Activated B cell treated with CpG ODN at 0.5 μM for 24 hours (primary cell): ENCODE measurements at regions not wholly inside any gene's neighbourhood (a gene's known extent, or its start where the extent isn't known, plus 50 kb on each side); places are given as distances from the start of the nearest gene placed in this dataset.

ENCODE experiments used
- ATAC-seq: fragments of 200-7000 bp; cut with Tn5 transposase; one replicate; pipeline ENCODE4 v1.10.0; 2021; ENCODE audit warnings: low read depth, mild to moderate bottlenecking, moderate library complexity
- CTCF ChIA-PET: fragments of 350-600 bp; sonication (Branson Sonifier 250); formaldehyde crosslinking; loops from one replicate; lab custom pipeline; 2021; ENCODE audit warnings: antibody characterized with exemption; lab: Charles Lee
- POLR2A ChIA-PET: fragments of 350-600 bp; sonication (Branson Sonifier 250); formaldehyde crosslinking; loops from one replicate; lab custom pipeline; 2021; ENCODE audit warnings: antibody characterized with exemption; lab: Charles Lee
- DNase-seq: peaks from one replicate; pipeline ENCODE4 v3.0.0; 2022
- H3K27ac Mint-ChIP-seq: one replicate; pipeline ENCODE4 v1.8.0; 2020; ENCODE audit warnings: mixed read lengths
- H3K27me3 Mint-ChIP-seq: one replicate; pipeline ENCODE4 v1.8.0; 2021; ENCODE audit warnings: mixed read lengths
- H3K36me3 Mint-ChIP-seq: one replicate; pipeline ENCODE4 v1.8.0; 2021; ENCODE audit warnings: low read depth, mixed read lengths
- H3K4me1 Mint-ChIP-seq: one replicate; pipeline ENCODE4 v1.8.0; 2021; ENCODE audit warnings: mixed read lengths
- H3K4me3 Mint-ChIP-seq: one replicate; pipeline ENCODE4 v1.8.0; 2020; ENCODE audit warnings: mild to moderate bottlenecking, mixed read lengths
- H3K9me3 Mint-ChIP-seq: one replicate; pipeline ENCODE4 v1.8.0; 2020; ENCODE audit warnings: mixed read lengths
- intact Hi-C: fragments of 100-400 bp; cut with micrococcal nuclease; formaldehyde crosslinking; loops from one replicate; pipeline ENCODE4 v1.15.1; 2024
- TF ChIP-seq, protein P1 (sequence below): fragments of 200-600 bp; IDR thresholded peaks from one replicate; pipeline ENCODE4 v1.8.0; 2022; ENCODE audit warnings: antibody characterized with exemption, mild to moderate bottlenecking

DNA sequence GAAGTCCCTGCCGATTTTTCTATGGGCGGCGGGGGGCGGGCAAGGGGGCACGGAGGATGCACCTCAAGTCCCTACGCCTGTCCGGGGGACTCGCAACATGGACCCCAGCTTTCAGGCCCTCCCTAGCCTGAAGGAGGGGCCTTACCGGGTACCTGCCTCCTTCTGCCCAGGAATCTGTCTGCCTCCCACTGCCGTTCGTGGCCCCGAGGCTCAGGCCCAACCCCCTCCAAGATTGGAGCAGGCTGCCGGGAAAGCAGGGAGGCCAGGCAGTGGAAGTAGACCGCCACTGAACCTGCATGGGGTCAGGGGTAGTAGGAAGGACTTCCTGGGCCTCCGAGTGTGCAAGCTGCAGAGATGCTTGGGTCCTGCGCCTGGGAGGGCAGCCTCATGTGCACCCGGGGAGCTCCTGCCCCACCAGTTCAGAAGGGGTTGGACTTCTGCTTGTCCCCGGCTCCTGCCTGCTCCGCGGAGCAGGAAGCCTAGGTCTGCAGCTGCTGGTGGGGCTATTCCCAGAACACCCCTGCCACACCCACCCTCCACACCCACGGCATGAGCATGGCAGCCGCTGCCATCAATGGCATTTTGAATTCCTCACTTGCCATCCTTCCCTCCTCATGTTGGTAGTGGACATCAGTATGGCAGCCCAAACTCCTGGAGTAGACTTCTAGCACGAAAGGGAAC, 1312.7 kb upstream of the ACO1 start:
- no peak overlapping the region for H3K4me3 Mint-ChIP-seq
- H3K4me1 Mint-ChIP-seq = no peaks in the 10 kb centered on the region
- TF ChIP-seq, protein P1, sequence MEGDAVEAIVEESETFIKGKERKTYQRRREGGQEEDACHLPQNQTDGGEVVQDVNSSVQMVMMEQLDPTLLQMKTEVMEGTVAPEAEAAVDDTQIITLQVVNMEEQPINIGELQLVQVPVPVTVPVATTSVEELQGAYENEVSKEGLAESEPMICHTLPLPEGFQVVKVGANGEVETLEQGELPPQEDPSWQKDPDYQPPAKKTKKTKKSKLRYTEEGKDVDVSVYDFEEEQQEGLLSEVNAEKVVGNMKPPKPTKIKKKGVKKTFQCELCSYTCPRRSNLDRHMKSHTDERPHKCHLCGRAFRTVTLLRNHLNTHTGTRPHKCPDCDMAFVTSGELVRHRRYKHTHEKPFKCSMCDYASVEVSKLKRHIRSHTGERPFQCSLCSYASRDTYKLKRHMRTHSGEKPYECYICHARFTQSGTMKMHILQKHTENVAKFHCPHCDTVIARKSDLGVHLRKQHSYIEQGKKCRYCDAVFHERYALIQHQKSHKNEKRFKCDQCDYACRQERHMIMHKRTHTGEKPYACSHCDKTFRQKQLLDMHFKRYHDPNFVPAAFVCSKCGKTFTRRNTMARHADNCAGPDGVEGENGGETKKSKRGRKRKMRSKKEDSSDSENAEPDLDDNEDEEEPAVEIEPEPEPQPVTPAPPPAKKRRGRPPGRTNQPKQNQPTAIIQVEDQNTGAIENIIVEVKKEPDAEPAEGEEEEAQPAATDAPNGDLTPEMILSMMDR = no peak
- no peaks in the 10 kb centered on the region for H3K36me3 Mint-ChIP-seq
- no peaks in the 10 kb centered on the region for H3K27me3 Mint-ChIP-seq
- ChIA-PET POLR2A (no interaction called here), CTCF (no interaction called here)
- ATAC-seq (no peak), DNase-seq (no peak)
- H3K9me3 Mint-ChIP-seq = peaks cover 2% of the 10 kb centered on the region
- intact Hi-C loops = no loop called here
- no peak overlapping the region for H3K27ac Mint-ChIP-seq

DNA sequence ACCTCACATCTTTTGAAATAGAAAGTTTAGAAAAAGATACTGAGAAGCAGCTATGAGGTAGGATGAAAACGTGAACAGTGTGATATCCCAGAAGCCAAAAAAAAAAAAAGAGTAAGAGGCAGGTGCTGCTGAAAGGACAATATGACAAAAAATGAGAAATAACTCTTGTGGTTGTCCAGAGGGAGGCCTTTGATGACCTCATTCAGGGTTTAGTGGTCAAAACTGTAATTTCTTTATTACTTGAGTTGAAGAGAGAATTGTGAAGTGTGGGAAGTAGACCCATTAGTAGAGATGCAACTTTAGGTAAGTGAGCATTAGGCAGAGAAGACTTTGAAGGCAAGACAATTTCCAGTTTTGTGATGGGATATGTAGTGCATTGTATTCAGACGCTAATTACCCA, 1306.3 kb upstream of the ACO1 start:
- POLR2A ChIA-PET = no interaction called here
- Mint-ChIP-seq H3K27me3 (no peaks in the 10 kb centered on the region), H3K27ac (no peak overlapping the region), H3K9me3 (no peaks in the 10 kb centered on the region), H3K36me3 (no peaks in the 10 kb centered on the region), H3K4me1 (no peaks in the 10 kb centered on the region), H3K4me3 (no peak overlapping the region)
- ATAC-seq (no peak), DNase-seq (no peak)
- CTCF ChIA-PET = no interaction called here
- intact Hi-C loops = no loop called here
- TF ChIP-seq, protein P1 = no peak

DNA sequence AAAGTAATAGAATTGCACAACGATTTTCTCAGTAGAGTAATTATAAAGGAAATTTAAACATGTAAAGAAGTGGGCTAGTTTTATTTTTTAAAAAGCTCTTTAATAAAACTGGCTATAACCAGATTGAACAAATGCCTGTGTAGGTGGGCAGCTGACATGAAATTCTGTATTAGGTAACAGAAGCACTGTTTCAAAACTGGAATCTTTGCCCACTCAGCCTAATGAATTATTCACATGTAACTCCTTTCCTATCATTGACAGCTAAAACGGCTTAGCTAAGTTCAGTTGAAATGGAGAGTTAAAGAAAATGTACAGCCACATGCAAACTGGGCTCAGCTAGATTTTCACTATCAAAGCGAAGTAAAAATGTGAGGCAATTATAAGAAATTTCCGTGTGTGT, 1300.1 kb upstream of the ACO1 start:
- no peak for ATAC-seq
- Mint-ChIP-seq H3K27me3 (no peaks in the 10 kb centered on the region), H3K4me1 (no peaks in the 10 kb centered on the region), H3K27ac (no peak overlapping the region), H3K36me3 (no peaks in the 10 kb centered on the region), H3K9me3 (no peaks in the 10 kb centered on the region), H3K4me3 (no peak overlapping the region)
- TF ChIP-seq, protein P1 = no peak
- no peak for DNase-seq
- ChIA-PET POLR2A (no interaction called here), CTCF (no interaction called here)
- intact Hi-C loops = no loop called here

DNA sequence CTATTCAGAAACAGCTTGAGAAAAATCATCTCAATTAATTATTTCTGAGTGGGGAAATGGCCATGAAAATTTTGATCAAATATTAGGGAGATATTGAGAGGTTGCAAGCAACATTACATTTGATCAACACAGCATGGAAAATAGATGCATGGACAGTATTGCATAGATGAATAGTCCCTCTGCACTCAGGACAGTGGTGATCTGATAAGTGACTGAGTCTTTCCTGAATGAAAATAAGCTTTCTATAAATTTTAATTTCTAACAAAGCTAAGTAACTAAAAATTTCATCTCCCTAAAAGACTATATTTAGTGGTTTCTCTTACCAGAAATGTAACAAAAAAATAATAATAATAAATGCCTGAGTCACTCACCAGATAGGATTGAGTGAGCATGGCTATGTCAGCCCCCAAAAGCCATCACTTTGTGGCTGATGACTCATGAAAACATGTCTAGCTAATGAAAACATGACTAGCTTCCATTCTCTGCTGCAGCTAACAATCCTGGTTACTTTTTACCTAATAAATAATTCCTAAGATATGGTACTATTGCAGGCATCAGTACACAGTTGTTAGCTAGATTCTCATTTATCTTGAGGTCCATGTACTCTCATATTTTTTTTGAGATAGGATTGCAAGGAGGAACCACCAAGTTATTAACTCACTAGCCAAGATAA, 1294.8 kb upstream of the ACO1 start:
- CTCF ChIA-PET = no interaction called here
- Mint-ChIP-seq H3K27ac (no peak overlapping the region), H3K4me1 (no peaks in the 10 kb centered on the region), H3K36me3 (no peaks in the 10 kb centered on the region), H3K4me3 (no peak overlapping the region), H3K9me3 (no peaks in the 10 kb centered on the region), H3K27me3 (no peaks in the 10 kb centered on the region)
- DNase-seq (no peak), ATAC-seq (no peak)
- TF ChIP-seq, protein P1 = no peak
- intact Hi-C loops = no loop called here
- POLR2A ChIA-PET = no interaction called here

DNA sequence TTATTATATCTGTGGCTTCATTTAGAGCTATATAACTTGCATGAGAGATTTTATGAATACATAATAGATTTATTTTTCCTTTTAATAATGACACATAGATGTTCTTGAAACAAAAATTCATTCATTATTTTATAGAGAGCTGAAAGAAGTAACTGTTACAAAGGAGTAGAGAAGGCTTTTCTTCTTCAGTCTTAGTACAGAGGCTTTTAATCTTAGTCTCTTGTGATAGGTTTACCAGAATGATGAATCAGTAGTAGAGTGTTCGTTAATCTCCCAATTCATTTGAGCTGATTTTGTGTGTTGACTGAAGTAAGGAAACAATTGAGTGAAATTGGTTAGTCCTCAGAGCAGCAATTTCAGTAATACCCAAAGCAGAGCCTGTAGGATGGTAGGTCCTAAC, 1284.1 kb upstream of the ACO1 start:
- Mint-ChIP-seq H3K4me3 (no peak overlapping the region), H3K36me3 (no peaks in the 10 kb centered on the region), H3K27ac (no peak overlapping the region), H3K9me3 (no peaks in the 10 kb centered on the region), H3K27me3 (no peaks in the 10 kb centered on the region), H3K4me1 (no peaks in the 10 kb centered on the region)
- intact Hi-C loops = no loop called here
- POLR2A ChIA-PET = no interaction called here
- TF ChIP-seq, protein P1 = no peak
- DNase-seq (no peak), ATAC-seq (no peak)
- CTCF ChIA-PET = no interaction called here
